Thyroid gland (tissue), 4 donors: ENCODE measurements at regions not wholly inside any gene's neighbourhood (a gene's known extent, or its start where the extent isn't known, plus 50 kb on each side); places are given as distances from the start of the nearest gene placed in this dataset. TPM values are rescaled to one million over a fixed set of nuclear protein-coding genes. Genes with fewer than 3 reads are reported as not detected.

Source experiments
- DNase-seq, 2 donors: peaks; one replicate each; pipeline ENCODE4 v3.0.0-alpha.2; 2019
- H3K27ac ChIP-seq, 3 donors: fragments of 200-600 bp; sonication (generic); 1 replicate in 2 of 3; 2 replicates in 1 of 3; pipeline ENCODE4 v1.5.1; 2016 to 2019; ENCODE audit warnings: mild to moderate bottlenecking in 1 of 3, moderate library complexity in 1 of 3
- H3K27me3 ChIP-seq: fragments of 200-600 bp; sonication (generic); one replicate; pipeline ENCODE4 v1.5.1; 2019
- H3K36me3 ChIP-seq, 2 donors: fragments of 200-600 bp; sonication (generic); one replicate each; pipeline ENCODE4 v1.5.1; 2016 to 2019
- H3K4me1 ChIP-seq, 2 donors: fragments of 200-600 bp; sonication (generic); one replicate each; pipeline ENCODE4 v1.5.1; 2017 to 2019
- H3K4me3 ChIP-seq, 3 donors: fragments of 200-600 bp; sonication (generic); replicated peaks in 1 of 3; 1 replicate in 2 of 3; 2 replicates in 1 of 3; pipeline ENCODE4 v1.5.1; 2016; ENCODE audit warnings: mild to moderate bottlenecking in 1 of 3
- H3K9me3 ChIP-seq: fragments of 200-600 bp; sonication (generic); one replicate; pipeline ENCODE4 v1.5.1; 2017
- POLR2A ChIP-seq, 2 donors: fragments of 450-650 bp; IDR thresholded peaks; one replicate each; pipeline ENCODE4 v1.6.1; 2017; ENCODE audit warnings: antibody characterized with exemption in 2 of 2, mild to moderate bottlenecking in 2 of 2, moderate library complexity in 1 of 2
- WGBS, 2 donors: methylation state at CpG; one replicate each; pipeline ENCODE4 v1.1.5; 2017; 5-methylcytosine and 5-hydroxymethylcytosine counted together
- intact Hi-C: fragments of 100-400 bp; cut with DNase I; formaldehyde crosslinking; loops from one replicate; pipeline ENCODE4 v1.15.1; 2023
- small RNA-seq: library from RNA; depleted of rRNA; stranded (forward); fragments of <200 nt; gene quantifications from one replicate; pipeline ENCODE3, GENCODE V24; 2016
- TF ChIP-seq, protein P1 (sequence below), 6 experiments: fragments of 200-600 bp in 3 of 6; fragments of 450-650 bp in 3 of 6; sonication (generic) in 3 of 6; IDR thresholded peaks; one replicate each; pipeline ENCODE4 v1.5.1; 2016 to 2019; ENCODE audit warnings: antibody characterized with exemption in 6 of 6, mild to moderate bottlenecking in 2 of 6, inconsistent platforms in 1 of 6, moderate library complexity in 1 of 6

DNA sequence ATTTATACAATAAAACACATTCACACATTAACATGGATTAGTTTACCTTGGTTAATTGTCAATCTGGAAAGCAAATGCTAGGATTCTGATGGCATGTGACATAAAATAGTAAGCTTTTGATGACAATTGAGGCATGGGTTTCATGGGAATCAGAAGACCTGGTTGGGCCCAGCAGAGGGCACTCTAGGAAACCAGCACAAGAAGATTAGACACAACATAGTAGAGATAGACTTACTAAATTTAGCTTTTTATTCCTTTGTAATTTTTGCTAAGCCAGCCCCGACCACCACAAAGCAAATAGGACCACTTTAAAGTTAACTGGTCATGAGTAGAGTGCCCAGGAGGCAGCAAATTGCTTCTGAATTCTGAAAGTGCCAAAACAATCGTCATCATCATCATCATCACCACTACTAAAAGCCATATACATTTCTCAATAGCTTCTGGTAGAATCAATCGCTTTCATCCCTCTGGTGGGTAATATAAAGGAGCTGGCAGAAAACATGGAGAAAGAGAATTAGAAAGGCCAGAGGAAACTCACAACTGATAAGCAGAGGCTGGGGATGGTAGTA lies 163.2 kb downstream of the ARRDC3 start:
- WGBS, 2 donors: 79 to 82% methylated on average over 3 of the region's 3 CpGs
- TF ChIP-seq POLR2A (IDR thresholded peaks at IDR 0.05): no peak
- TF ChIP-seq, protein P1, sequence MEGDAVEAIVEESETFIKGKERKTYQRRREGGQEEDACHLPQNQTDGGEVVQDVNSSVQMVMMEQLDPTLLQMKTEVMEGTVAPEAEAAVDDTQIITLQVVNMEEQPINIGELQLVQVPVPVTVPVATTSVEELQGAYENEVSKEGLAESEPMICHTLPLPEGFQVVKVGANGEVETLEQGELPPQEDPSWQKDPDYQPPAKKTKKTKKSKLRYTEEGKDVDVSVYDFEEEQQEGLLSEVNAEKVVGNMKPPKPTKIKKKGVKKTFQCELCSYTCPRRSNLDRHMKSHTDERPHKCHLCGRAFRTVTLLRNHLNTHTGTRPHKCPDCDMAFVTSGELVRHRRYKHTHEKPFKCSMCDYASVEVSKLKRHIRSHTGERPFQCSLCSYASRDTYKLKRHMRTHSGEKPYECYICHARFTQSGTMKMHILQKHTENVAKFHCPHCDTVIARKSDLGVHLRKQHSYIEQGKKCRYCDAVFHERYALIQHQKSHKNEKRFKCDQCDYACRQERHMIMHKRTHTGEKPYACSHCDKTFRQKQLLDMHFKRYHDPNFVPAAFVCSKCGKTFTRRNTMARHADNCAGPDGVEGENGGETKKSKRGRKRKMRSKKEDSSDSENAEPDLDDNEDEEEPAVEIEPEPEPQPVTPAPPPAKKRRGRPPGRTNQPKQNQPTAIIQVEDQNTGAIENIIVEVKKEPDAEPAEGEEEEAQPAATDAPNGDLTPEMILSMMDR (IDR thresholded peaks at IDR 0.05): peak in 2 of 6 experiments; percentile 8 to 19
- intact Hi-C loops: no loop called here

DNA sequence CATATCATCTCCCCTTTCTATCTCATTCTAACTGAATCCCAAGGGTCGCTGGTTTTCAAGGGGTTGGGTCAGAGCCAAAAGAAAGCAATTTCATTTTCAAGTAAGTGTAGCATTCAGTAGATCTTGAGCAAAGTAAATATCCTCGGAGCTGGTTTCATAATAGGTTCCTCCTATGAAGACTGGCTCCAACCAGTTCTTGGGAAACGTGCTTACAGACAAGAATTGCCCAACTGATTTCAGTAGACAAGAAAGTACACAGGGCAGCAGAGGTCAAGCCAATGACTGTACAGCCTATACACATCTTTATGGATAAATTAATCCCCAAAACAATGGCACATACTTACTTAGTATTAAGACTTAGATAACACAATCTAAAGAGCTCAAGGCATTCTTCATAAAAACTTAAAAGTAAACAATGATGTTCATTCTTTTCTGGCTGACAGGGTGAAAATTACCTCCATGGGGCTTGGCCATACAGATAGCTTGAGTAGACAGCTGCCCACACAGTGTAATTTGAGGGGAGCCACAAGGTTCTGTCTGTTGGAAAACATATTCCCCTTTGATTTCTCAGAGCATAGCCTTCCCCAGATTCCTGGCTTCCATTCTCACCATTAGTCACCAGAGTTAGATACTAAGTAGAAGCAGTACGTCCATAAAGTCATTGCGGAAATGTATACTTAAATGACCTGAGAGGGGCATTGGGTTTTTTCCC lies 163.9 kb downstream of the ARRDC3 start:
- intact Hi-C loops: no loop called here
- H3K4me1 ChIP-seq: peaks cover 27 to 34% of the 10 kb centered on the region in 2 donors
- H3K36me3 ChIP-seq: no peaks in the 10 kb centered on the region
- no peaks in the 10 kb centered on the region for H3K27me3 ChIP-seq
- H3K9me3 ChIP-seq: no peaks in the 10 kb centered on the region
- 46 to 48% methylated on average over 5 of the region's 5 CpGs for WGBS, 2 donors
- no peak overlapping the region for H3K4me3 ChIP-seq
- TF ChIP-seq, protein P1 (IDR thresholded peaks at IDR 0.05): no peak
- TF ChIP-seq POLR2A (IDR thresholded peaks at IDR 0.05): peak in 1 of 2 donors; percentile 27
- DNase-seq: peak; percentile 69 to 71
- H3K27ac ChIP-seq: peak overlapping the region; percentile 62 to 86 (median 80)

More for the DNA sequence above, 163.2 kb downstream of the ARRDC3 start:
- H3K36me3 ChIP-seq: no peaks in the 10 kb centered on the region
- H3K27ac ChIP-seq: peak overlapping the region; percentile 62 to 86 (median 80)
- no peaks in the 10 kb centered on the region for H3K9me3 ChIP-seq
- peaks cover 34 to 40% of the 10 kb centered on the region in 2 donors for H3K4me1 ChIP-seq
- no peak overlapping the region for H3K4me3 ChIP-seq
- DNase-seq: peak in 1 of 2 donors; percentile 11
- no peaks in the 10 kb centered on the region for H3K27me3 ChIP-seq

DNA sequence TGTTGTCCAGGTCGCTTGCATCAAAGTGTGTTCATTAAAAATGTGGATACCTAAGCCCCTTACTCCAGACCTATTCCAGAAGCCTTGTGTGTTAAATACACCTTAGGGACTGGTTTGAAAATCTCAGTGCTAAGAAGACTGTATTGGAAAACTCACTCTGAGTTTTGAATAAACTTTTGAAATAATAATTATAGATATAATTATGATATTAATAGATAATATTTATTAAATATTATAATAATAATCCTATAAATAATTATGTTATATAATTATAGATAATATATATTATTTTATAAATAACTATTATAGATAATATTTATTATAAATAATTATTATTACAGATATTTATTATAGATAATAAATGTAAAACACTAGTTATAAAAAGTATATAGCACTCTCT lies 165.3 kb downstream of the ARRDC3 start:
- no peak for DNase-seq
- Histone ChIP-seq H3K27ac (peak overlapping the region in 1 of 3 donors; percentile 4), H3K9me3 (no peaks in the 10 kb centered on the region), H3K27me3 (no peaks in the 10 kb centered on the region), H3K4me1 (peaks cover 18 to 25% of the 10 kb centered on the region in 2 donors), H3K36me3 (no peaks in the 10 kb centered on the region), H3K4me3 (no peak overlapping the region)
- no peak for TF ChIP-seq POLR2A (IDR thresholded peaks at IDR 0.05)
- TF ChIP-seq, protein P1 (IDR thresholded peaks at IDR 0.05): no peak
- WGBS, 2 donors: 97 to 100% methylated on average over 1 of the region's 1 CpG
- intact Hi-C loops: no loop called here

DNA sequence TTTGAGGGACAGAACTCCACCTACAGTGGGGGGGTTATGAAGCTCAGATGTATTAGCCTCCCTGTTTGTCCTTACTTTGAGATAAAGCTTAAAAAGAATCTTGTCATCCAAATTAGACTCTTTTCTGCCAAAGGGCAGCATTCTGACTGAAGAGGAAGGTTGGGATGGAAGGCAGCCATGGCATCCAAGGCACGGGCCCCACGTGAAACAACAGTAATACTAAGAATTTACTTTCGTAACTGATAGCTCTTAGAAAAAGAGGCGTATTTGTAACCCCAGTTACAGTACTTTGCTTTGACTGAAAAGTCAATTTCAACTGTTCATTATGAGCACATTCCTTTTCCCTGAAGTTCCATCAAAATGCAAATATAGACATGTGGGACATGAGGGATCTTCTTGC lies 168.5 kb downstream of the ARRDC3 start:
- intact Hi-C loops: no loop called here
- 87 to 93% methylated on average over 4 of the region's 4 CpGs for WGBS, 2 donors
- H3K4me1 ChIP-seq: peaks cover 30 to 34% of the 10 kb centered on the region in 2 donors
- no peak for TF ChIP-seq POLR2A (IDR thresholded peaks at IDR 0.05)
- TF ChIP-seq, protein P1 (IDR thresholded peaks at IDR 0.05): no peak
- H3K4me3 ChIP-seq: no peak overlapping the region
- no peak overlapping the region for H3K27ac ChIP-seq
- DNase-seq: no peak
- H3K27me3 ChIP-seq: no peaks in the 10 kb centered on the region
- no peaks in the 10 kb centered on the region for H3K9me3 ChIP-seq
- H3K36me3 ChIP-seq: no peaks in the 10 kb centered on the region

Small RNA genes lying in the stretch of these regions (small RNA-seq; reads per million reads assigned to genes)
- gene RF00017 (not detected), gene RNU4-90P (not detected)
